Sigmoid colon (tissue), 6 donors: ENCODE measurements at regions not wholly inside any gene's neighbourhood (a gene's known extent, or its start where the extent isn't known, plus 50 kb on each side); places are given as distances from the start of the nearest gene placed in this dataset.
"Not testable (repeated sequence)": the region's sequence is repeated elsewhere in the genome, so short reads cannot be mapped to it uniquely, and the experiment has no call there.

Experiments
- DNase-seq: peaks from one replicate; pipeline ENCODE4 v3.0.0-alpha.2; 2019
- H3K27ac ChIP-seq, 4 donors: fragments of 200-600 bp; sonication (generic); one replicate each; pipeline ENCODE4 v1.5.1; 2016 to 2019; ENCODE audit warnings: mild to moderate bottlenecking in 1 of 4
- H3K27me3 ChIP-seq, 3 donors: fragments of 200-600 bp; sonication (generic); one replicate each; pipeline ENCODE4 v1.5.1; 2019; ENCODE audit warnings: mild to moderate bottlenecking in 1 of 3
- H3K36me3 ChIP-seq, 4 donors: fragments of 200-600 bp; sonication (generic); one replicate each; pipeline ENCODE4 v1.5.1; 2016 to 2019
- H3K4me1 ChIP-seq, 4 donors: fragments of 200-600 bp; sonication (generic); one replicate each; pipeline ENCODE4 v1.5.1; 2017 to 2019
- H3K4me3 ChIP-seq, 4 donors: fragments of 200-600 bp; sonication (generic); one replicate each; pipeline ENCODE4 v1.5.1; 2017 to 2019; ENCODE audit warnings: mild to moderate bottlenecking in 2 of 4, moderate library complexity in 1 of 4
- H3K9me3 ChIP-seq, 4 donors: fragments of 200-600 bp in 3 of 4; sonication (generic) in 3 of 4; one replicate each; pipeline versions ENCODE4 v1.5.1 to v1.6.1; 2013 to 2019
- CTCF ChIP-seq, 4 experiments: fragments of 450-650 bp in 3 of 4; fragments of 200-600 bp in 1 of 4; IDR thresholded peaks; one replicate each; pipeline ENCODE4 v1.5.1; 2016 to 2019; ENCODE audit warnings: antibody characterized with exemption in 4 of 4, mild to moderate bottlenecking in 3 of 4, moderate library complexity in 2 of 4
- EP300 ChIP-seq, 4 donors: sonication (generic); formaldehyde crosslinking; IDR thresholded peaks; one replicate each; pipeline ENCODE4 v1.6.1; 2017; ENCODE audit warnings: antibody characterized with exemption in 4 of 4
- POLR2A ChIP-seq, 2 donors: fragments of 450-650 bp; IDR thresholded peaks; one replicate each; pipeline ENCODE4 v1.6.1; 2016; ENCODE audit warnings: antibody characterized with exemption in 2 of 2, mild to moderate bottlenecking in 2 of 2, moderate library complexity in 2 of 2
- POLR2AphosphoS5 ChIP-seq, 4 donors: sonication (generic); formaldehyde crosslinking; IDR thresholded peaks; one replicate each; pipeline ENCODE4 v1.6.1; 2017; ENCODE audit warnings: antibody characterized with exemption in 4 of 4
- WGBS, 2 donors: extraction: QIAGEN DNeasy Blood & Tissue Kit; methylation state at CpG; one replicate each; pipeline ENCODE4 v1.1.7; 2013; 5-methylcytosine and 5-hydroxymethylcytosine counted together
- intact Hi-C: fragments of 100-400 bp; cut with DNase I; formaldehyde crosslinking; loops from one replicate; pipeline ENCODE4 v1.15.1; 2023
- donor health status: healthy with polysubstance abuse.
- donor health status: healthy.

GRCh38 chr16:24653725-24654124 is 75.7 kb upstream of the TNRC6A start:
- Histone ChIP-seq H3K36me3 (no peaks in the 10 kb centered on the region), H3K4me1 (no peaks in the 10 kb centered on the region), H3K9me3 (no peaks in the 10 kb centered on the region), H3K27me3 (no peaks in the 10 kb centered on the region), H3K4me3 (no peak overlapping the region), H3K27ac (no peak overlapping the region)
- intact Hi-C loops: no loop called here
- no peak for DNase-seq
- 89 to 97% methylated on average over 4 of the region's 4 CpGs for WGBS, 2 donors
- TF ChIP-seq CTCF (IDR thresholded peaks at IDR 0.05) (no peak), POLR2AphosphoS5 (IDR thresholded peaks at IDR 0.05) (no peak), POLR2A (IDR thresholded peaks at IDR 0.05) (no peak)

GRCh38 chr16:24665942-24666341 is 63.5 kb upstream of the TNRC6A start:
- 90 to 95% methylated on average over 5 of the region's 5 CpGs for WGBS, 2 donors
- H3K27ac ChIP-seq, H3K36me3 ChIP-seq, intact Hi-C loops, H3K4me3 ChIP-seq, H3K9me3 ChIP-seq, H3K27me3 ChIP-seq, DNase-seq: not testable (repeated sequence)
- peaks cover 0 to 30% (median 28%) of the 10 kb centered on the region in 4 donors for H3K4me1 ChIP-seq

GRCh38 chr16:24667244-24667764 is 62.1 kb upstream of the TNRC6A start:
- no peak overlapping the region for H3K4me3 ChIP-seq
- H3K4me1 ChIP-seq: peaks cover 0 to 35% (median 34%) of the 10 kb centered on the region in 4 donors
- WGBS, 2 donors: 88% methylated on average over 4 of the region's 4 CpGs
- H3K36me3 ChIP-seq: no peaks in the 10 kb centered on the region
- intact Hi-C loops: no loop called here
- TF ChIP-seq CTCF (IDR thresholded peaks at IDR 0.05) (no peak), POLR2AphosphoS5 (IDR thresholded peaks at IDR 0.05) (no peak), POLR2A (IDR thresholded peaks at IDR 0.05) (no peak), EP300 (IDR thresholded peaks at IDR 0.05) (no peak)
- peak overlapping the region in 2 of 4 donors; percentile 77 to 88 for H3K27ac ChIP-seq
- H3K9me3 ChIP-seq: no peaks in the 10 kb centered on the region
- H3K27me3 ChIP-seq: no peaks in the 10 kb centered on the region
- DNase-seq: no peak

- Histone ChIP-seq H3K4me3 (no peak overlapping the region), H3K27me3 (no peaks in the 10 kb centered on the region), H3K27ac (peak overlapping the region; percentile 46 to 88 (median 77)), H3K4me1 (peaks cover 0 to 35% (median 34%) of the 10 kb centered on the region in 4 donors), H3K36me3 (no peaks in the 10 kb centered on the region), H3K9me3 (no peaks in the 10 kb centered on the region)
- TF ChIP-seq CTCF (IDR thresholded peaks at IDR 0.05) (no peak), POLR2AphosphoS5 (IDR thresholded peaks at IDR 0.05) (peak; percentile 22 to 61 (median 40))
- DNase-seq: no peak
- WGBS, 2 donors: 53 to 66% methylated on average over 9 of the region's 9 CpGs
- intact Hi-C loops: loop anchor here (1.0 kb wide), 2 partner anchors 22 to 61 kb away; partner anchors contain the start of gene TNRC6A
Observed at GRCh38 chr16:24668481-24669061, 60.9 kb upstream of the TNRC6A start.

- H3K4me3 ChIP-seq: peak overlapping the region in 1 of 4 donors; percentile 24
- H3K27ac ChIP-seq: peak overlapping the region; percentile 13 to 88 (median 77)
- peaks cover 0 to 35% (median 34%) of the 10 kb centered on the region in 4 donors for H3K4me1 ChIP-seq
- WGBS, 2 donors: 29 to 32% methylated on average over 22 of the region's 22 CpGs
- TF ChIP-seq POLR2AphosphoS5 (IDR thresholded peaks at IDR 0.05) (peak in 1 of 4 donors; percentile 48), EP300 (IDR thresholded peaks at IDR 0.05) (no peak)
- peak; percentile 87 for DNase-seq
- no peaks in the 10 kb centered on the region for H3K27me3 ChIP-seq
- H3K9me3 ChIP-seq: no peaks in the 10 kb centered on the region
- H3K36me3 ChIP-seq: no peaks in the 10 kb centered on the region
- intact Hi-C loops: no loop called here
Observed at GRCh38 chr16:24670623-24671454, 58.6 kb upstream of the TNRC6A start.
